ENCODE measurements at regions not wholly inside any gene's neighbourhood (a gene's known extent, or its start where the extent isn't known, plus 50 kb on each side); places are given as distances from the start of the nearest gene placed in this dataset.

GRCh38 chr10:131636841-131637724 is 263.7 kb upstream of the PPP2R2D start:
- no peak for FAIRE-seq

GRCh38 chr10:131638049-131638879 is 262.5 kb upstream of the PPP2R2D start:
- FAIRE-seq, result no peak

- no peak for FAIRE-seq
These were observed 261.9 kb upstream of the PPP2R2D start for GRCh38 chr10:131638880-131639278.

- no peak for FAIRE-seq
These were observed 260.7 kb upstream of the PPP2R2D start for GRCh38 chr10:131640045-131640644.

- no peak for FAIRE-seq
These were observed 259.6 kb upstream of the PPP2R2D start for GRCh38 chr10:131641231-131641630.

- FAIRE-seq, result no peak
These were observed 258.9 kb upstream of the PPP2R2D start for GRCh38 chr10:131641898-131642297.

- no peak for FAIRE-seq
These were observed 257.8 kb upstream of the PPP2R2D start for GRCh38 chr10:131642966-131643365.

- FAIRE-seq, result no peak
These were observed 256.5 kb upstream of the PPP2R2D start for GRCh38 chr10:131644289-131644688.

GRCh38 chr10:131644864-131645658 is 255.7 kb upstream of the PPP2R2D start:
- FAIRE-seq, result no peak

- no peak for FAIRE-seq
These were observed 255.1 kb upstream of the PPP2R2D start for GRCh38 chr10:131645756-131646155.

GRCh38 chr10:131646551-131647525 is 254.0 kb upstream of the PPP2R2D start:
- no peak for FAIRE-seq

GRCh38 chr10:131647789-131648188 is 253.0 kb upstream of the PPP2R2D start:
- FAIRE-seq, result no peak

GRCh38 chr10:131648386-131649020 is 252.3 kb upstream of the PPP2R2D start:
- no peak for FAIRE-seq

- no peak for FAIRE-seq
These were observed 251.2 kb upstream of the PPP2R2D start for GRCh38 chr10:131649617-131650016.

- FAIRE-seq, result no peak
These were observed 250.6 kb upstream of the PPP2R2D start for GRCh38 chr10:131650169-131650705.

- no peak for FAIRE-seq
These were observed 249.8 kb upstream of the PPP2R2D start for GRCh38 chr10:131650771-131651673.

- no peak for FAIRE-seq
These were observed 249.0 kb upstream of the PPP2R2D start for GRCh38 chr10:131651674-131652437.

GRCh38 chr10:131652438-131653139 is 248.2 kb upstream of the PPP2R2D start:
- FAIRE-seq, result no peak

Measured in colon (tissue), 2 donors.